HG03354 (cell line): ENCODE measurements at regions not wholly inside any gene's neighbourhood (a gene's known extent, or its start where the extent isn't known, plus 50 kb on each side); places are given as distances from the start of the nearest gene placed in this dataset.

ENCODE experiments used
- ATAC-seq: cut with Tn5 transposase; IDR thresholded peaks from one replicate; pipeline ENCODE4 v1.9.1; 2021; ENCODE audit warnings: mild to moderate bottlenecking; ENCODE audit not compliant: unreplicated experiment, poor library complexity, severe bottlenecking

DNA sequence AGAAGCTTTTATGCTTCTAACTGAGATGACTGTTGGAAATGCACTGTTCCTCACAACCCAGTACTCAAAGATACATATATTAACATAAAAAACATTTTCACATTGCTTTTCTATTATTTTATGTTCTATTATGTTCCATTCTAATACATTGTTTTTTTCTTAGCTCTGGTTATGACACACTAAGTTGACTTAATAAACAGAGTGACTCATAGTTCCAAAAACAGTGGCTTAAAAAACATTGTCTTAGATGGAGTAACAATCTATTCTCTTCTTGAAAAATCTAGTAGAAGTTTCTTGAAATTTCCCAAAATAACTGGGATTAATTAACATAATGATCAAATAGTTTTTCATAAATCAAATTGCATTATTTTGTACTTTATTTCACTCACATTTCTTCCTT, 328.2 kb upstream of the LRATD1 start:
- no peak for ATAC-seq

- peak; percentile 77 for ATAC-seq
Measured at GRCh38 chr2:14306268-14306861, 326.2 kb upstream of the LRATD1 start.

- no peak for ATAC-seq
Measured at GRCh38 chr2:14313341-14313740, 319.2 kb upstream of the LRATD1 start.

DNA sequence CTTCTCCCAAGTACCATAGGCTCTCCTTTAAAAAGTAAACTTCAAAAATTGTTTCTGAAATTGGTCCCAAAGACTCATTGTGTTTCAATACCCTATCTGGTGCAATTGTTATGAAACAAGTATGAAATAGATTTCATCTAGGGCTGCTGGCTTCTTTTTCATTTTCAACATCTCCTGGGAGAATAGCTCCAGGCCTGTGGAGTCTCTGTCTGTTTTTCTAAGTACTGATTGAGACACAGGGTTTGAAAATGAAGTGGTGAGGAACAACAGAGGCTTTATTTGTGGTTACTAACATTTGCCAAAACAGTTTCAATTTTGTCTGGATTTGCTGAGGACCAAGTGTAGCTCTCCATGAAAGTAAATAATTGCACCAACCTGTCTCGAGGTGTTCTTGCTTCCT, 315.9 kb upstream of the LRATD1 start:
- ATAC-seq, result no peak

DNA sequence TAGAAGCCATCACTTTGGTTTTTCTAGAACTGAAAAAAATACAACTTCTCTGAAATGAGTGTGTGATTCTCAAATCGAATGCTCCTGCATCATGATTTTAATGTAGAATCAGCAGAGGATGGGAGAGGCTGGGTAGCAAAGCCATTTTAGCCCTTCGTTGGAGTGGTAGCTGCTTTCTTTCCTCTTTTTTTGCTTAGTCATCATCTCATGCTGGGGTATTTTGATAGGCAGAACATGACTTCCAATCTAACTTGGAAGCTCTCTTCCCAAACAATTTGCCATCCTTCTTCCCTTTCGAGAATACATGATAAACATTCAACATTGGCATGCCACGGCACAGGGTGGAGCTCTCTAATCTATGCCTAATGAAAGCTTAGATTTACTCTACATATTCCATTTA, 311.2 kb upstream of the LRATD1 start:
- no peak for ATAC-seq

GRCh38 chr2:14322306-14322705, 310.2 kb upstream of the LRATD1 start:
- no peak for ATAC-seq

GRCh38 chr2:14324308-14324707, 308.2 kb upstream of the LRATD1 start:
- ATAC-seq, result no peak

DNA sequence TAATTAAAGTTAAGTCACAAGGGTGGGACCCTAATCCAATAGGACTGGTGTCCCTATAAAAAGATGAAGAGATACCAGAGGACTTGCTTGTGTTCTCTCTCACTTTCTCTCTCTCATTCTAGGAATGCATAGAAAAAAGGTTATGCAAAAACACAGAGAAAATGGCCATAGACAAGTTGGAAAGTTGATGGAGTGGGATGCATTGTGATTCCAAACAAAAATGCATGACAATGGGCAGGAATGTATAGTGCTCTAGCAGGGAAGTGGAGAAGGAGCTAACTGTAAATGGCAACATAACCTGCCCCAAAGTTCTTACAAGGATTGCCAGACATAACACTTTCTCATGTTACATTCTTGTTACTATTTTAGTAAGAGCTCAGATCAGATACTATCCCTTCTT, 301.6 kb upstream of the LRATD1 start:
- no peak for ATAC-seq

GRCh38 chr2:14336759-14337382, 295.6 kb upstream of the LRATD1 start:
- no peak for ATAC-seq

DNA sequence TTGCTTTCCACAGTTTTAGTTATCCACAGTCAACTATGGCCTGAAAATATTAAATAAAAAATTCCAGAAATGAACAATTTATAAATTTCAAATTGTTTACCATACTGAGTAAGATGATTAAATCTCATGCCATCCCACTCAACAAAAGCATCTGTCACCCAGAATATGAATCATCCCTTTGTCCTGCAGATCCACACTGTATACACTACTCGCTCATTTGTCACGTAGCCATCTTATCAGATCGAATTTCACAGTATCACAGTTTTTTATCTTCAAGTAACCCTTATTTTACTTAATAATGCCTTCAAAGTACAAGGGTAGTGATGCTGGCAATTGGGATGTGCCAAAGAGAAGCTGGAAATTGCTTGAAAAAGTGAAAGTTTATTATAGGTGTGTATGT, 291.8 kb upstream of the LRATD1 start:
- no peak for ATAC-seq

GRCh38 chr2:14342313-14342712, 290.2 kb upstream of the LRATD1 start:
- ATAC-seq, result no peak

DNA sequence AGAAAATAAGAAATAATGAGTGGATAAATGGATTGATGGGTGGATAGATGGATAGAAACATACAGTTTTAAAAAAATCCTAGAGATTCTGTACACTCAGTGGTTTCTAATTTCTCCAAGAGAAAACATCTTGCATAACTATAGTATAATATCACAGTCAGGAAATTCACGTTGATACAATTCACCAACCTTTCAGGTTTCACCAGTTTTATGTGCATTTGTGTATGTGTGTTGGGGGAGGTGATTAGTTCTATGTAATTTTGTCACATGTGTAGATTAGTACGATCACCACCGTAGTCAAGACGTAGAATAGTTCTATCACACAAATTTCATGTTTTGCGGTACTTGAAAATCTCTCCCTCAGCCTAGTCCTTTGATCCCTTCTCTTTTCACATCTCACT, 288.2 kb upstream of the LRATD1 start:
- ATAC-seq, result no peak

- no peak for ATAC-seq
Measured at GRCh38 chr2:14348247-14348646, 284.3 kb upstream of the LRATD1 start.

DNA sequence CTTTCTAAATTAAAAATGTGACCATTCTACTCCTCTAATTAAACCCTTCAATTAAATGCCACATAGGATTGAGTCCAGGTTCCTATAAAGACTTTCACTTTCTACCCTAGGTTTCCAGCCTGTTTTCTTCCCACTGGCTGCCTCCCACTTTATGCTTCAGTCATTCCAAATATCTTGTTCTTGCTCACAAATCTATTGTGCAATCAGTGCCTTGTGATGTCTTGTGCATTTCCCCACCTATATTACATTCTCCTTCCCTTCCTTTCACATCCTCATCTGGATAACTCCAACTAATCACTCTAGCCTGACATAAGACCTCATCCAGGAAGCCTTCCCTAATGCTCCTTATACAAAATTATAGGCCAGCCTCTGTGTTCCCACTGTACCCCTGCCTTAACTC, 281.7 kb upstream of the LRATD1 start:
- no peak for ATAC-seq

GRCh38 chr2:14352067-14352466, 280.4 kb upstream of the LRATD1 start:
- ATAC-seq, result no peak

DNA sequence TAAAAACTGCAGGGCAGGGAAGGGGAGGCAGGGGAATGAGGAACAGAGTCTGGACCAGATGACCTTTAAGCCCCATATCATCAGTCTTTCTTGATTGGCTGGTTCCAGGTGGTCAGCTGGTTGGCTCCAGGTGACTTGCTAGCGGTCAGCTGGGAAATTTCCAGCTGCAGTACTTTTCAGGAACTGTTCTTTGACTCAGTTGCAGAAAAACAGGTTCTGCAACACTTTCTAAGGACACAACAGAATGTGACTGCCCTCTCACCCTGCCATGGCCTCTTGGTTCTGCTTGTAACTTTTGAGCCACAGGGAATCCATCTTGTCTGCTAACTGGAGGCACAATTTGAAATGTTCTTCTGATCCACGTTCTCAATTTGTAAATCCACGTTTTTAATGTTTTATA, 278.3 kb upstream of the LRATD1 start:
- ATAC-seq, result no peak

GRCh38 chr2:14355102-14355501, 277.4 kb upstream of the LRATD1 start:
- ATAC-seq, result no peak

GRCh38 chr2:14358339-14358738, 274.2 kb upstream of the LRATD1 start:
- no peak for ATAC-seq

DNA sequence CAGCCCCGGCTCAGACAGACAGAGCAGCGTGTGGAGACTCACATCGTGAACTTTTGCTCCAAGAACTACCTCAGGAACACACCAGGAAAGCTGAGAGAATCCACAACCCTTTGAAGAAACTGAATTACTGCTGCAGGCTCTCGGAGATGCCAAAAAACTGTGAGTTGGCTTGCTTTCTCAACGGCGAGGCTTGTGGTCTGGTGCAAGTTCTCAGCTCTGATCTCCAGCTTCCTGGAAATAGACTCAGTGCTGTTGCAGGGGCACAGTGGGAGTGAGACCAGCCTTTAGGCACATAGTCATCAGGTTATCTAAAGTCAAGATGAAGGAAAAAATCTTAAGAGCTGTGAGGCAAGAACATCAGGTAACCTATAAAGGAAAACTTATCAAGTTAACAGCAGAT, 273.7 kb upstream of the LRATD1 start:
- no peak for ATAC-seq

DNA sequence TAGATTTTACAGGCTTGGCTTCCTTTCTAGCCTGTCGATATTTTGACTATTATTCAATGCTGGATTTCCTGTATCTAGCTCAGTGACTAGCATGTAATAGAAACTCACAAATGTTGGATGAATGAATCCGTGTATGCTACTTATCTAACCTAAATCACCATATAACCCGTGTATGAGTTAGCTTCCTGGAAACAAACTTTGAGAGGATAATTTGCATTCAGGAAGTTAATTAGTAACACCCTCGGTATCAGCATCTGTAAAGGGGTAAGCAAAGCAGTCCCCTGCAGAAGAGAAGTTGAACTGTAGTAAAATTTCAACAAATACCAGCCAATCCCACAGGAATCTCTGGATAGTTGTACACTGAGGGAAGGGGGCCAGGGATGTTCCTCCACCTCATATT, 269.4 kb upstream of the LRATD1 start:
- ATAC-seq, result peak; percentile 80

DNA sequence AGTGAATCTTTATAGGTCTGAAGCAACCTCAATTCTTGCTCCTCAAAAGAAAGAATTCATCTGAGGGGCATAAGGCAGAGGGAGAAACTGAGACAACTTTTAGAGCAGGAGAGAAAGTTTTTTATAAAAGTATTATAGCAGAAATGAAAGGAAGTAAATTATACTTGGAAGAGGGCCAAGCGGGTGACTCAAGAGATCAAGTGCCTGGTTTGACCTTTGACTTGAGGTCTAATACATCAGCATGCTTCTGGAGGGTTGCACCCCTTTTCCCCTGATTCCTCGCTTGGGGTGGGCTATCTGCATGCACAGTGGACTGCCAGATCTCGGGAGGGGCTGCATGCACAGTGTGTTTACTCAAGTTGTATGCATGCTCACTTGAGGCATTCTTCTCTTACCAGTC, 268.5 kb upstream of the LRATD1 start:
- ATAC-seq, result no peak

DNA sequence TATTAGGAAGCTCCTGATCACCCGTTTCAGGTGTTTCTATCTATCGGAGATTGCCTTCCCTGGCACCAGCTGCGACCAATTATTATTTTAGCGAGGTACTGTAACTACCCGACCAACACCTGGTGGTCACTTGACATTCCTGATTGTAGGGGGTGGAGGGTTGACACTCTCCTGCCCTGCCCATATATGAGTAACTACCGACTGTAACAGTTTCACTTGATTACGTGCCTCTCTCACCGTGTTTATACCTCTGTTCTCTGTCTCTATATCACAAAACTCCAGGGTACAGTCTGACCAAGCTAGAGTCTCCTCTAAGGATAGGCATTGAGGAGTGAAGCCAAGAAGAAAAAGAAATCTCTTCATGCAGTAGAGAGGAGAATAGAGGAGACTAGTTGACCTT, 268.0 kb upstream of the LRATD1 start:
- no peak for ATAC-seq
